HG02642 (cell line): ENCODE measurements at regions not wholly inside any gene's neighbourhood (a gene's known extent, or its start where the extent isn't known, plus 50 kb on each side); places are given as distances from the start of the nearest gene placed in this dataset.
"Not testable (repeated sequence)": the region's sequence is repeated elsewhere in the genome, so short reads cannot be mapped to it uniquely, and the experiment has no call there.

Experiments
- ATAC-seq: cut with Tn5 transposase; IDR thresholded peaks from one replicate; pipeline ENCODE4 v1.9.1; 2021; ENCODE audit warnings: mild to moderate bottlenecking; ENCODE audit not compliant: unreplicated experiment, poor library complexity

- ATAC-seq: no peak
Observed at GRCh38 chr18:78448591-78448990, 531.0 kb upstream of the SALL3 start.

- no peak for ATAC-seq
Observed at GRCh38 chr18:78454221-78454620, 525.4 kb upstream of the SALL3 start.

GRCh38 chr18:78455386-78455785 lies 524.2 kb upstream of the SALL3 start:
- no peak for ATAC-seq

GRCh38 chr18:78457011-78457410 lies 522.6 kb upstream of the SALL3 start:
- ATAC-seq: no peak

- ATAC-seq: no peak
Observed at GRCh38 chr18:78457731-78458130, 521.9 kb upstream of the SALL3 start.

- ATAC-seq: no peak
Observed at GRCh38 chr18:78458356-78458755, 521.3 kb upstream of the SALL3 start.

- ATAC-seq: no peak
Observed at GRCh38 chr18:78459668-78460067, 520.0 kb upstream of the SALL3 start.

- no peak for ATAC-seq
Observed at GRCh38 chr18:78460558-78460957, 519.1 kb upstream of the SALL3 start.

- ATAC-seq: no peak
Observed at GRCh38 chr18:78473563-78473962, 506.1 kb upstream of the SALL3 start.

GRCh38 chr18:78477840-78478239 lies 501.8 kb upstream of the SALL3 start:
- no peak for ATAC-seq

- no peak for ATAC-seq
Observed at GRCh38 chr18:78479443-78479842, 500.2 kb upstream of the SALL3 start.

GRCh38 chr18:78480262-78481054 lies 499.2 kb upstream of the SALL3 start:
- no peak for ATAC-seq

GRCh38 chr18:78482378-78482777 lies 497.2 kb upstream of the SALL3 start:
- no peak for ATAC-seq

- ATAC-seq: no peak
Observed at GRCh38 chr18:78487649-78488048, 492.0 kb upstream of the SALL3 start.

GRCh38 chr18:78492064-78492812 lies 487.4 kb upstream of the SALL3 start:
- no peak for ATAC-seq

- no peak for ATAC-seq
Observed at GRCh38 chr18:78492813-78493371, 486.7 kb upstream of the SALL3 start.

GRCh38 chr18:78493490-78493889 lies 486.1 kb upstream of the SALL3 start:
- ATAC-seq: not testable (repeated sequence)

GRCh38 chr18:78494204-78495085 lies 485.2 kb upstream of the SALL3 start:
- no peak for ATAC-seq

GRCh38 chr18:78495550-78495949 lies 484.1 kb upstream of the SALL3 start:
- ATAC-seq: no peak

GRCh38 chr18:78496079-78496478 lies 483.5 kb upstream of the SALL3 start:
- no peak for ATAC-seq
